ENCODE measurements at regions not wholly inside any gene's neighbourhood (a gene's known extent, or its start where the extent isn't known, plus 50 kb on each side); places are given as distances from the start of the nearest gene placed in this dataset.

DNA sequence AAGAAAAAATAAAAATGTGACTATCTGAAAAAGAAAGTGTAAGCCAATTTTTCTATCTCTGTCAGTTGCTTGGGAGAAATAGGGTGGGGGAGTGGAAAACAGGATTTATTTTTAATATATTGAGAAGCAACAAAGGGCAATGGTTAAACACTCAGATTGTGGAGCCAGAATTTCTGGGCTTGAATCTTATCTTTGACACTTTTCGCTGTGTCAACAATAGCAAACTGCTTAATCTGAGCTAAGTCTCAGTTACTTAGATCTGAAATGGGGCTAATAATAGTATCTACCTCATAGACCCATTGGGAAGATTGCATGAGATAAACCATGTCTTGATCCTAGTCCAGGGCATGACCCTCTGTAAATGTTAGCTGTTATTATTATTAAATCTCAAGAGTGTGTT, 468.1 kb downstream of the ADGRL2 start:
- ATAC-seq (ENCODE audit: insufficient number of reproducible peaks, low FRiP score, low read depth), result no peak
- Histone ChIP-seq H3K36me3 (no peaks in the 10 kb centered on the region), H3K27ac (no peak overlapping the region), H3K4me3 (no peak overlapping the region), H3K9me3 (no peaks in the 10 kb centered on the region), H3K4me1 (ENCODE audit: control insufficient read depth in 1 of 2, low read depth in 2 of 2) (peaks cover 6 to 16% of the 10 kb centered on the region in 2 donors), H3K27me3 (replicated peaks; ENCODE audit: insufficient read depth) (no peaks in the 10 kb centered on the region)
- TF ChIP-seq, protein P1, sequence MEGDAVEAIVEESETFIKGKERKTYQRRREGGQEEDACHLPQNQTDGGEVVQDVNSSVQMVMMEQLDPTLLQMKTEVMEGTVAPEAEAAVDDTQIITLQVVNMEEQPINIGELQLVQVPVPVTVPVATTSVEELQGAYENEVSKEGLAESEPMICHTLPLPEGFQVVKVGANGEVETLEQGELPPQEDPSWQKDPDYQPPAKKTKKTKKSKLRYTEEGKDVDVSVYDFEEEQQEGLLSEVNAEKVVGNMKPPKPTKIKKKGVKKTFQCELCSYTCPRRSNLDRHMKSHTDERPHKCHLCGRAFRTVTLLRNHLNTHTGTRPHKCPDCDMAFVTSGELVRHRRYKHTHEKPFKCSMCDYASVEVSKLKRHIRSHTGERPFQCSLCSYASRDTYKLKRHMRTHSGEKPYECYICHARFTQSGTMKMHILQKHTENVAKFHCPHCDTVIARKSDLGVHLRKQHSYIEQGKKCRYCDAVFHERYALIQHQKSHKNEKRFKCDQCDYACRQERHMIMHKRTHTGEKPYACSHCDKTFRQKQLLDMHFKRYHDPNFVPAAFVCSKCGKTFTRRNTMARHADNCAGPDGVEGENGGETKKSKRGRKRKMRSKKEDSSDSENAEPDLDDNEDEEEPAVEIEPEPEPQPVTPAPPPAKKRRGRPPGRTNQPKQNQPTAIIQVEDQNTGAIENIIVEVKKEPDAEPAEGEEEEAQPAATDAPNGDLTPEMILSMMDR (IDR thresholded peaks at IDR 0.05), result no peak
- no peak for DNase-seq (ENCODE audit: low spot score)

DNA sequence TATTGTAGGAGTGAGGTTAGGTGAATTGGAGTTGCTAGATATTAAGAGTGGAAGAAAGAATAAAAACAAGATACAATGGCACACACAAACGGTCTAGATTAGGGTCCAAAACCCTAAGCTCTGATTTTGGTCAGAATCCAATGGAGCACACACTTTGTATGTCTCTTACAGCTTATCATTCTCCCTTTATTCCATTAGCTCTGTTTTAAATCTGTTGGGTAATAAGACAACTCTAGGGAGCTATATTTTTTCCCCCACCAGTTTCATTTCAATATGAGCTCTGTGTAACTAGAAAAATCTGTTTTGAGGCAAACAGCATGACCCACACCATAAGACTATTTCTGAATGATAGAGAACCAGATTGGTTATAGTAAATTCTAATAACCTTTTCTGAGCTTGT, 465.6 kb downstream of the ADGRL2 start:
- H3K4me1 ChIP-seq (ENCODE audit: control insufficient read depth in 1 of 2, low read depth in 2 of 2), result peaks cover 6 to 16% of the 10 kb centered on the region in 2 donors
- H3K9me3 ChIP-seq, result no peaks in the 10 kb centered on the region
- no peak for ATAC-seq (ENCODE audit: insufficient number of reproducible peaks, low FRiP score, low read depth)
- no peak for DNase-seq (ENCODE audit: low spot score)
- no peaks in the 10 kb centered on the region for H3K36me3 ChIP-seq
- H3K4me3 ChIP-seq, result no peak overlapping the region
- TF ChIP-seq, protein P1 (IDR thresholded peaks at IDR 0.05), result no peak
- no peak overlapping the region for H3K27ac ChIP-seq
- no peaks in the 10 kb centered on the region for H3K27me3 ChIP-seq (replicated peaks; ENCODE audit: insufficient read depth)

DNA sequence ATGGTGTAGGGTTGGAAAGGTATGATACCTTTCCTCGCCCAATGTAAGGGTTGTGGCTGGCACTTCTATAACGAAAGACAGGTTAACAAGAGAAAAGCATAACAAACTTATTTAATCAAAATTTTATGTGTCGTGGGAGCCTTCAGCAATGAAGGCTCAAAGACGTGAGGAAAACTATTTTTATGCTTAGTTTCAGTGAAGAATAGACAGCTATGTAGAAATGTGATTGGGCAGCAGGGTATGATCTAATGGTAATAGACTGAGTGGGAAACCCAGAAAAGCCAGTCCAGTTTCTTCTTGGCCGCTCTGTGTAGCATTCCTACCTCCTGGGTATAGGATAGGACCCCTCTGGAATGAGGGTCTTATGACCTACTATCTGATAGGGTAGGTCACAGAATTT, 464.7 kb downstream of the ADGRL2 start:
- no peaks in the 10 kb centered on the region for H3K27me3 ChIP-seq (replicated peaks; ENCODE audit: insufficient read depth)
- ATAC-seq (ENCODE audit: insufficient number of reproducible peaks, low FRiP score, low read depth), result no peak
- peaks cover 8 to 18% of the 10 kb centered on the region in 2 donors for H3K4me1 ChIP-seq (ENCODE audit: control insufficient read depth in 1 of 2, low read depth in 2 of 2)
- H3K27ac ChIP-seq, result no peak overlapping the region
- H3K36me3 ChIP-seq, result no peaks in the 10 kb centered on the region
- no peak for DNase-seq (ENCODE audit: low spot score)
- TF ChIP-seq, protein P1 (IDR thresholded peaks at IDR 0.05), result no peak
- no peaks in the 10 kb centered on the region for H3K9me3 ChIP-seq
- H3K4me3 ChIP-seq, result no peak overlapping the region

DNA sequence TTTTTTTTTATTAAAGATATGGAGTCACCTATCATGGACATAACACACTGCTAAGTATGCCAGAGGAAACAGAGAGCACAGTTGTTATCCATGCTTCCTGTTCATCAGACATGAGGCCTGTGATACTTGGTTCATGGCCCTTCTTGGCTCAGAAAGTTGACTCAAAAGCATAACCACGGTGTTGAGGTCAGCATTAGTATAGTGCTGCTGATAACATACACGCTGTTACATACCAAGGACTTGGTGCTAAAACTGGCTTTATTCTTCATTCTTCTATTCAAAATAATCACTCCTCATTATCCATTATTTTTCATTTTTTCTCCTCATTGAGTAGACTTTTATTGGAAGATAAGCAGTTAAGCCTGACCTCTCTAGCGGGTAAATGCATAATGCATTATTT, 464.1 kb downstream of the ADGRL2 start:
- no peaks in the 10 kb centered on the region for H3K36me3 ChIP-seq
- DNase-seq (ENCODE audit: low spot score), result no peak
- ATAC-seq (ENCODE audit: insufficient number of reproducible peaks, low FRiP score, low read depth), result no peak

DNA sequence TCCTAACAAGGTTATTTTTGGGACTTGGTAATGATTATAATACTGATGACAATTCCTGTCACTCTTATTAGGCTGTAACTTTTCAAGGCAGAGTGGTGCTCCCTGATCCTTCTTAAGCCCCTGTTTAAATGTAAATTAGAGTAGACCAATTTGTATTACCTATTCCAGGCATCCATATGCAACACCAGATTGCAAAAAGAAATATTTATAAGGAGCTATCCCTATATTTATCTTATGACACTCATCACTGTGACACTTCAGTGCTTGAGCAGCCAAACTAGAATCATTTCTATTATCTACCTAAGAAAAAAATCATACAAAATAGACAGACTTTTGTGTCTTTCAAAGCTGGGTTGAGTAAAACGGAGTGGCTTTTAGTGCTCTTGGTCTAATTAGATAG, 462.7 kb downstream of the ADGRL2 start:
- TF ChIP-seq, protein P1 (IDR thresholded peaks at IDR 0.05), result no peak
- Histone ChIP-seq H3K4me1 (ENCODE audit: control insufficient read depth in 1 of 2, low read depth in 2 of 2) (peaks cover 3 to 11% of the 10 kb centered on the region in 2 donors), H3K27me3 (replicated peaks; ENCODE audit: insufficient read depth) (no peaks in the 10 kb centered on the region), H3K9me3 (no peaks in the 10 kb centered on the region), H3K4me3 (no peak overlapping the region), H3K27ac (no peak overlapping the region), H3K36me3 (no peaks in the 10 kb centered on the region)
- no peak for DNase-seq (ENCODE audit: low spot score)
- ATAC-seq (ENCODE audit: insufficient number of reproducible peaks, low FRiP score, low read depth), result no peak

More for the DNA sequence above, 464.1 kb downstream of the ADGRL2 start:
- Histone ChIP-seq H3K4me1 (ENCODE audit: control insufficient read depth in 1 of 2, low read depth in 2 of 2) (peaks cover 8 to 20% of the 10 kb centered on the region in 2 donors), H3K4me3 (no peak overlapping the region), H3K27me3 (replicated peaks; ENCODE audit: insufficient read depth) (no peaks in the 10 kb centered on the region), H3K27ac (no peak overlapping the region), H3K9me3 (no peaks in the 10 kb centered on the region)
- TF ChIP-seq, protein P1 (IDR thresholded peaks at IDR 0.05), result no peak

Measured in thoracic aorta (tissue), 2 donors.